Neural cell (in vitro differentiated cells): ENCODE measurements at regions not wholly inside any gene's neighbourhood (a gene's known extent, or its start where the extent isn't known, plus 50 kb on each side); places are given as distances from the start of the nearest gene placed in this dataset.

Experiments
- EP300 ChIP-seq: fragments of 450-650 bp; conservative IDR thresholded peaks from 2 replicates; pipeline ENCODE4 v1.6.1; 2014; ENCODE audit warnings: antibody characterized with exemption, mild to moderate bottlenecking, moderate library complexity; ENCODE audit not compliant: poor library complexity, severe bottlenecking
- EZH2 ChIP-seq: fragments of 200-600, 300-800 bp; shearing (Covaris generic), sonication (generic); IDR thresholded peaks from 2 replicates; pipeline ENCODE4 v1.6.1; 2014; ENCODE audit warnings: antibody characterized with exemption, low read length, borderline replicate concordance, mild to moderate bottlenecking; ENCODE audit not compliant: insufficient read depth, poor library complexity, severe bottlenecking
- TAF1 ChIP-seq: IDR thresholded peaks from 2 replicates; pipeline ENCODE4 v1.6.1; 2012; ENCODE audit warnings: low read depth
- TF ChIP-seq, protein P1 (sequence below): fragments of 450-650 bp; IDR thresholded peaks from 2 replicates; pipeline ENCODE4 v1.5.1; 2014; ENCODE audit warnings: antibody characterized with exemption, mild to moderate bottlenecking, moderate library complexity; ENCODE audit not compliant: poor library complexity, severe bottlenecking
- TF ChIP-seq, protein P2 (sequence below): IDR thresholded peaks from 2 replicates; pipeline ENCODE4 v1.6.1; 2012; ENCODE audit warnings: borderline replicate concordance

GRCh38 chrX:8042304-8042703 is 115.1 kb upstream of the PNPLA4 start:
- TF ChIP-seq, protein P1, sequence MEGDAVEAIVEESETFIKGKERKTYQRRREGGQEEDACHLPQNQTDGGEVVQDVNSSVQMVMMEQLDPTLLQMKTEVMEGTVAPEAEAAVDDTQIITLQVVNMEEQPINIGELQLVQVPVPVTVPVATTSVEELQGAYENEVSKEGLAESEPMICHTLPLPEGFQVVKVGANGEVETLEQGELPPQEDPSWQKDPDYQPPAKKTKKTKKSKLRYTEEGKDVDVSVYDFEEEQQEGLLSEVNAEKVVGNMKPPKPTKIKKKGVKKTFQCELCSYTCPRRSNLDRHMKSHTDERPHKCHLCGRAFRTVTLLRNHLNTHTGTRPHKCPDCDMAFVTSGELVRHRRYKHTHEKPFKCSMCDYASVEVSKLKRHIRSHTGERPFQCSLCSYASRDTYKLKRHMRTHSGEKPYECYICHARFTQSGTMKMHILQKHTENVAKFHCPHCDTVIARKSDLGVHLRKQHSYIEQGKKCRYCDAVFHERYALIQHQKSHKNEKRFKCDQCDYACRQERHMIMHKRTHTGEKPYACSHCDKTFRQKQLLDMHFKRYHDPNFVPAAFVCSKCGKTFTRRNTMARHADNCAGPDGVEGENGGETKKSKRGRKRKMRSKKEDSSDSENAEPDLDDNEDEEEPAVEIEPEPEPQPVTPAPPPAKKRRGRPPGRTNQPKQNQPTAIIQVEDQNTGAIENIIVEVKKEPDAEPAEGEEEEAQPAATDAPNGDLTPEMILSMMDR, result no peak
- TF ChIP-seq EZH2 (no peak), EP300 (no peak), TAF1 (no peak)
- TF ChIP-seq, protein P2, sequence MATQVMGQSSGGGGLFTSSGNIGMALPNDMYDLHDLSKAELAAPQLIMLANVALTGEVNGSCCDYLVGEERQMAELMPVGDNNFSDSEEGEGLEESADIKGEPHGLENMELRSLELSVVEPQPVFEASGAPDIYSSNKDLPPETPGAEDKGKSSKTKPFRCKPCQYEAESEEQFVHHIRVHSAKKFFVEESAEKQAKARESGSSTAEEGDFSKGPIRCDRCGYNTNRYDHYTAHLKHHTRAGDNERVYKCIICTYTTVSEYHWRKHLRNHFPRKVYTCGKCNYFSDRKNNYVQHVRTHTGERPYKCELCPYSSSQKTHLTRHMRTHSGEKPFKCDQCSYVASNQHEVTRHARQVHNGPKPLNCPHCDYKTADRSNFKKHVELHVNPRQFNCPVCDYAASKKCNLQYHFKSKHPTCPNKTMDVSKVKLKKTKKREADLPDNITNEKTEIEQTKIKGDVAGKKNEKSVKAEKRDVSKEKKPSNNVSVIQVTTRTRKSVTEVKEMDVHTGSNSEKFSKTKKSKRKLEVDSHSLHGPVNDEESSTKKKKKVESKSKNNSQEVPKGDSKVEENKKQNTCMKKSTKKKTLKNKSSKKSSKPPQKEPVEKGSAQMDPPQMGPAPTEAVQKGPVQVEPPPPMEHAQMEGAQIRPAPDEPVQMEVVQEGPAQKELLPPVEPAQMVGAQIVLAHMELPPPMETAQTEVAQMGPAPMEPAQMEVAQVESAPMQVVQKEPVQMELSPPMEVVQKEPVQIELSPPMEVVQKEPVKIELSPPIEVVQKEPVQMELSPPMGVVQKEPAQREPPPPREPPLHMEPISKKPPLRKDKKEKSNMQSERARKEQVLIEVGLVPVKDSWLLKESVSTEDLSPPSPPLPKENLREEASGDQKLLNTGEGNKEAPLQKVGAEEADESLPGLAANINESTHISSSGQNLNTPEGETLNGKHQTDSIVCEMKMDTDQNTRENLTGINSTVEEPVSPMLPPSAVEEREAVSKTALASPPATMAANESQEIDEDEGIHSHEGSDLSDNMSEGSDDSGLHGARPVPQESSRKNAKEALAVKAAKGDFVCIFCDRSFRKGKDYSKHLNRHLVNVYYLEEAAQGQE, result no peak
